ENCODE measurements at regions not wholly inside any gene's neighbourhood (a gene's known extent, or its start where the extent isn't known, plus 50 kb on each side); places are given as distances from the start of the nearest gene placed in this dataset.
"Not testable (repeated sequence)": the region's sequence is repeated elsewhere in the genome, so short reads cannot be mapped to it uniquely, and the experiment has no call there.

DNA sequence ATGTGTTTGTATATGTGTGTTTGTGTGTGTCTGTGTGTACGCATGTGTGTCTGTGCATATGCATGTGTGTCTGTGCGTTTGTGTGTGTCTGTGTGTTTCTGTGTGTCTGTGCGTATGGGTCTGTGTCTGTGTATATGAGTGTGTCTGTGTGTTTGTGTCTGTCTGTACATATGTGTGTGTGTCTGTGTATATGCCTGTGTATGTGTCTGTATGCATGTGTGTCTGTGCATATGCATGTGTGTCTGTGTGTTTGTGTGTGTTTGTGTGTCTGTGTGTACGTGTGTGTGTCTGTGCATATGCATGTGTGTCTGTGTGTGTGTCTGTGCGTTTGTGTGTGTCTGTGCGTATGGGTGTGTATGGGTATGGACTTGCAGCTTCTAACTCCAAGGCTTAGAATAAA, 174.0 kb upstream of the NOX3 start:
- DNase-seq (ENCODE audit: low spot score) (no peak), ATAC-seq (ENCODE audit: insufficient number of reproducible peaks, low FRiP score, low read depth) (no peak)
- Histone ChIP-seq H3K36me3 (no peaks in the 10 kb centered on the region), H3K27ac (no peak overlapping the region), H3K27me3 (replicated peaks; ENCODE audit: insufficient read depth) (no peaks in the 10 kb centered on the region), H3K4me3 (no peak overlapping the region), H3K9me3 (no peaks in the 10 kb centered on the region), H3K4me1 (ENCODE audit: control insufficient read depth in 1 of 2, low read depth in 2 of 2) (no peaks in the 10 kb centered on the region)
- no peak for TF ChIP-seq CTCF (IDR thresholded peaks at IDR 0.05)

- H3K36me3 ChIP-seq: no peaks in the 10 kb centered on the region
- TF ChIP-seq CTCF (IDR thresholded peaks at IDR 0.05): no peak
- no peak for DNase-seq (ENCODE audit: low spot score)
- ATAC-seq (ENCODE audit: insufficient number of reproducible peaks, low FRiP score, low read depth): no peak
- H3K4me3 ChIP-seq: no peak overlapping the region
- H3K4me1 ChIP-seq (ENCODE audit: control insufficient read depth in 1 of 2, low read depth in 2 of 2): no peaks in the 10 kb centered on the region
- H3K27ac ChIP-seq: no peak overlapping the region
- no peaks in the 10 kb centered on the region for H3K27me3 ChIP-seq (replicated peaks; ENCODE audit: insufficient read depth)
- H3K9me3 ChIP-seq: no peaks in the 10 kb centered on the region
Observed at GRCh38 chr6:155628306-155628705, 172.7 kb upstream of the NOX3 start.

DNA sequence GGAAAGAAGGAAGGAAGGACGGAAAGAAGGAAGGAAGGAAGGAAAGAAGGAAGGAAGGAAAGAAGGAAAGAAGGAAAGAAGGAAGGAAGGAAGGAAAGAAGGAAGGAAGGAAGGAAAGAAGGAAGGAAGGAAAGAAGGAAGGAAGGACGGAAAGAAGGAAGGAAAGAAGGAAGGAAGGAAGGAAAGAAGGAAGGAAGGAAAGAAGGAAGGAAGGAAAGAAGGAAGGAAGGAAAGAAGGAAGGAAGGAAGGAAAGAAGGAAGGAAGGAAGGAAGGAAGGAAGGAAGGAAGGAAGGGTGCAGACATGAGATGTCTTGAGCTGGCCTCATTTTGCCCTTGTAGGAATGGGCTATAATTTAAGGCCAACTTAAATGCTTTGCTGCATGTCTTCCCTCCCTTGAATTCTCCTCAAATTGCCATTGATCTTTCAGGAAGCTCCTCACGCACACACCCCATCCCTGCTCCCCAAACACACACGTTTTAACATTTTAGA, 172.1 kb upstream of the NOX3 start:
- H3K4me1 ChIP-seq (ENCODE audit: control insufficient read depth in 1 of 2, low read depth in 2 of 2); H3K27me3 ChIP-seq (replicated peaks; ENCODE audit: insufficient read depth); ATAC-seq (ENCODE audit: insufficient number of reproducible peaks, low FRiP score, low read depth); H3K9me3 ChIP-seq; H3K4me3 ChIP-seq; DNase-seq (ENCODE audit: low spot score); H3K27ac ChIP-seq; H3K36me3 ChIP-seq: not testable (repeated sequence)

GRCh38 chr6:155623450-155624178, 168.0 kb upstream of the NOX3 start:
- H3K27me3 ChIP-seq (replicated peaks; ENCODE audit: insufficient read depth): no peaks in the 10 kb centered on the region
- H3K36me3 ChIP-seq: no peaks in the 10 kb centered on the region
- ATAC-seq (ENCODE audit: insufficient number of reproducible peaks, low FRiP score, low read depth) (no peak), DNase-seq (ENCODE audit: low spot score) (no peak)
- H3K4me3 ChIP-seq: no peak overlapping the region
- H3K4me1 ChIP-seq (ENCODE audit: control insufficient read depth in 1 of 2, low read depth in 2 of 2): no peaks in the 10 kb centered on the region
- H3K9me3 ChIP-seq: no peaks in the 10 kb centered on the region
- TF ChIP-seq CTCF (IDR thresholded peaks at IDR 0.05): no peak
- no peak overlapping the region for H3K27ac ChIP-seq

DNA sequence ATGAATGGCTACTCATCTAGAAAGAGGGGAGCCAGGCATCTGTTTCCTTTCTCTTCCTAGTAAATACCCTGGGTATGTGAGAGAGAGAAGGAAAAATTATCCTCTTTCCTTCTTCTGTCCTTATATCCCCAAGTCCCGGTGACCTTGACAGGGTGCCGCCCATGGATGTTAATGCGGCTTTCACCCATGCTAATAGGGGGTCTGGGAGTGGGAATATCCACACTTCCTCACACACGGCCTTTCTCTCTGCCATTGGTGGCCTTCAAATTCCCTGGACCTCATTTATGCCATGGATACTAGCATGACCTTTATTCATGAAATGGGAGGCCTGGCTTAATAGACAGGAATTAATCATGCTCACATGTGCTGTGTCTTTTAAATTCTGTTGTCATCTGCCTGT, 159.0 kb upstream of the NOX3 start:
- Histone ChIP-seq H3K27ac (no peak overlapping the region), H3K36me3 (no peaks in the 10 kb centered on the region), H3K27me3 (replicated peaks; ENCODE audit: insufficient read depth) (no peaks in the 10 kb centered on the region), H3K9me3 (peaks cover 5% of the 10 kb centered on the region), H3K4me1 (ENCODE audit: control insufficient read depth in 1 of 2, low read depth in 2 of 2) (no peaks in the 10 kb centered on the region), H3K4me3 (no peak overlapping the region)
- ATAC-seq (ENCODE audit: insufficient number of reproducible peaks, low FRiP score, low read depth) (no peak), DNase-seq (ENCODE audit: low spot score) (no peak)
- no peak for TF ChIP-seq CTCF (IDR thresholded peaks at IDR 0.05)

DNA sequence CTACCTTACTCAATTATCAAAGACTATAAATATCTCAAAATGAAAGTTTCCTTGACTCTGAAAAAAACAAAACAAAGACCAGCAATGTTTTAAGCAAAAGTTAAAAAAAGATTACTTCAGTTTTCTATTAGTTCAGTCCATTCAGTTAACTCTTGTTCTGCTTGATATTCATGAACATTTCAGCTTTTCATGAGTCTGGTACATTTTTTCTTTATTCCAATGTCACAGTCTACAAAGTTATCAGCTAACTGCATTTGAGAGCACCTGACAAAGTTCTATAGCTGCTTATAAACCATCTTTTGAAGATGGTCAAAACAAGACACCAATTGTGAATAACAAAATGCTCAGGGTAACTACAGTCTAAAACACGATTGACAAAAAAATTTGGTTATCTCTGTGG, 156.1 kb upstream of the NOX3 start:
- DNase-seq (ENCODE audit: low spot score) (no peak), ATAC-seq (ENCODE audit: insufficient number of reproducible peaks, low FRiP score, low read depth) (no peak)
- no peaks in the 10 kb centered on the region for H3K36me3 ChIP-seq
- no peaks in the 10 kb centered on the region for H3K4me1 ChIP-seq (ENCODE audit: control insufficient read depth in 1 of 2, low read depth in 2 of 2)
- no peaks in the 10 kb centered on the region for H3K27me3 ChIP-seq (replicated peaks; ENCODE audit: insufficient read depth)
- no peak overlapping the region for H3K27ac ChIP-seq
- H3K4me3 ChIP-seq: no peak overlapping the region
- H3K9me3 ChIP-seq: peaks cover 5% of the 10 kb centered on the region
- no peak for TF ChIP-seq CTCF (IDR thresholded peaks at IDR 0.05)

Data from thoracic aorta (tissue), 2 donors.